K562 (cell line): ENCODE measurements at regions not wholly inside any gene's neighbourhood (a gene's known extent, or its start where the extent isn't known, plus 50 kb on each side); places are given as distances from the start of the nearest gene placed in this dataset.
A peak's percentile ranks its signal among the peaks of the same experiment; 100 is the strongest.

ENCODE experiments used
- ATAC-seq: fragments of 200-7000 bp; cut with Tn5 transposase; 3 replicates; pipeline ENCODE4 v1.9.1; 2020; ENCODE audit warnings: moderate library complexity
- BruUV-seq: library from RNA; stranded (reverse); fragments of 400-500 nt; replicated peaks from 2 replicates; lab custom pipeline; 2021; lab: Mats Ljungman, UMichigan
- CTCF ChIA-PET: fragments of 300-600 bp; formaldehyde crosslinking; extraction: SDS; loops from one replicate; lab custom pipeline; 2021; ENCODE audit warnings: low intra/inter-chr PET ratio; lab: Yijun Ruan, JAX
- POLR2A ChIA-PET: fragments of 300-600, 350-650 bp; sonication (Branson Sonifier 250); formaldehyde crosslinking; extraction: SDS; loops from one replicate; lab custom pipeline; 2021; ENCODE audit warnings: antibody characterized with exemption, inconsistent platforms; lab: Yijun Ruan, JAX
- DNase-seq, 4 experiments: peaks; one replicate each; pipeline versions ENCODE4 v3.0.0 to v3.0.0-alpha.2; 2011 to 2018; ENCODE audit warnings: low spot score in 3 of 4, mixed read lengths in 3 of 4; ENCODE audit errors: extremely low read depth in 1 of 4
- FAIRE-seq: peaks from 2 replicates; lab custom pipeline; 2011; peaks lifted over from hg19 to GRCh38; lab: Jason Lieb, UNC
- H2AFZ ChIP-seq: 2 replicates; pipeline ENCODE4 v1.6.0; 2011; ENCODE audit warnings: low read depth, low read length, control low read depth, inconsistent platforms
- H3K27ac ChIP-seq: fragments of 200-600 bp; 3 replicates; pipeline ENCODE4 v1.8.0; 2011; ENCODE audit warnings: low read depth, mild to moderate bottlenecking, control low read depth, inconsistent platforms, low read length, moderate library complexity, mixed read lengths; ENCODE audit errors: extremely low read depth
- H3K27me3 ChIP-seq, 2 experiments: fragments of 300-600 bp in 1 of 2; 2 replicates in 1 of 2; 3 replicates in 1 of 2; pipeline versions ENCODE4 v1.6.0 to v1.8.0; 2011; ENCODE audit warnings: inconsistent platforms in 2 of 2, low read length in 2 of 2, mild to moderate bottlenecking in 1 of 2, mixed read lengths in 1 of 2, moderate library complexity in 1 of 2; ENCODE audit not compliant: control insufficient read depth in 2 of 2, insufficient read depth in 2 of 2
- H3K36me3 ChIP-seq: fragments of 300-600 bp; 3 replicates; pipeline ENCODE4 v1.8.0; 2011; ENCODE audit warnings: mild to moderate bottlenecking, low read length, inconsistent platforms; ENCODE audit not compliant: control insufficient read depth, insufficient read depth
- H3K4me1 ChIP-seq, 2 experiments: fragments of 200-600 bp in 1 of 2; replicated peaks in 1 of 2; 2 replicates in 1 of 2; 3 replicates in 1 of 2; pipeline versions ENCODE4 v1.5.1 to v1.8.0; 2011; ENCODE audit warnings: inconsistent platforms in 2 of 2, low read length in 2 of 2, mild to moderate bottlenecking in 1 of 2, mixed read lengths in 1 of 2, moderate library complexity in 1 of 2; ENCODE audit not compliant: control insufficient read depth in 2 of 2, insufficient read depth in 2 of 2
- H3K4me2 ChIP-seq: 2 replicates; pipeline ENCODE4 v1.6.1; 2011; ENCODE audit warnings: low read length, control low read depth, inconsistent platforms, mixed read lengths; ENCODE audit not compliant: insufficient read depth
- H3K4me3 ChIP-seq: fragments of 200-600 bp; sonication (generic), shearing (Covaris generic); 2 replicates; pipeline ENCODE4 v1.5.1; 2016; ENCODE audit warnings: control low read depth, inconsistent platforms
- H3K79me2 ChIP-seq: fragments of 200-600 bp; 3 replicates; pipeline ENCODE4 v1.8.0; 2011; ENCODE audit warnings: low read length, inconsistent platforms; ENCODE audit not compliant: control insufficient read depth, insufficient read depth
- H3K9ac ChIP-seq, 2 experiments: 2 replicates each; pipeline versions ENCODE4 v1.6.0 to v1.6.1; 2011; ENCODE audit warnings: low read depth in 2 of 2, low read length in 2 of 2, control low read depth in 1 of 2, inconsistent platforms in 1 of 2, mild to moderate bottlenecking in 1 of 2, mixed read lengths in 1 of 2; ENCODE audit not compliant: insufficient read depth in 1 of 2
- H3K9me1 ChIP-seq: one replicate; pipeline ENCODE4 v1.6.0; 2011; ENCODE audit warnings: inconsistent platforms, mild to moderate bottlenecking, low read length, moderate library complexity; ENCODE audit not compliant: control insufficient read depth, insufficient read depth
- H3K9me3 ChIP-seq: replicated peaks from 2 replicates; pipeline ENCODE4 v1.5.1; 2011; ENCODE audit warnings: low read depth, low read length, inconsistent platforms; ENCODE audit not compliant: control insufficient read depth, insufficient read depth
- H4K20me1 ChIP-seq: replicated peaks from 2 replicates; pipeline ENCODE4 v1.6.1; 2011; ENCODE audit warnings: low read length, inconsistent platforms, mixed read lengths; ENCODE audit not compliant: control insufficient read depth, insufficient read depth
- ADNP ChIP-seq: fragments of 200-800 bp; sonication (Bioruptor generic); IDR thresholded peaks from 2 replicates; pipeline ENCODE4 v1.6.1; 2016; ENCODE audit warnings: missing genetic modification characterization, missing compliant biosample characterization
- ARID1B ChIP-seq: fragments of 450-650 bp; IDR thresholded peaks from 2 replicates; pipeline ENCODE4 v1.6.1; 2016; ENCODE audit warnings: antibody characterized with exemption, mild to moderate bottlenecking, inconsistent platforms
- BCOR ChIP-seq: fragments of 450-650 bp; IDR thresholded peaks from 2 replicates; pipeline ENCODE4 v1.6.1; 2016
- KDM1A ChIP-seq, 2 experiments: fragments of 450-650 bp; IDR thresholded peaks; 2 replicates each; pipeline ENCODE4 v1.6.1; 2016; ENCODE audit warnings: mild to moderate bottlenecking in 2 of 2
- LEF1 ChIP-seq: fragments of 450-650 bp; IDR thresholded peaks from 2 replicates; pipeline ENCODE4 v1.6.1; 2016; ENCODE audit warnings: mild to moderate bottlenecking
- NCOA1 ChIP-seq: fragments of 450-650 bp; IDR thresholded peaks from 2 replicates; pipeline ENCODE4 v1.6.1; 2016; ENCODE audit warnings: low read depth
- RBM25 ChIP-seq: fragments of 200-400 bp; formaldehyde crosslinking; IDR thresholded peaks from 2 replicates; pipeline ENCODE4 v1.6.1; 2018; ENCODE audit warnings: low read length, low read depth, moderate library complexity; ENCODE audit not compliant: severe bottlenecking
- SIN3B ChIP-seq: fragments of 450-650 bp; IDR thresholded peaks from 2 replicates; pipeline ENCODE4 v1.6.1; 2017; ENCODE audit warnings: low read depth, mild to moderate bottlenecking, moderate library complexity
- ZFX ChIP-seq: sonication (generic); formaldehyde crosslinking; IDR thresholded peaks from 2 replicates; pipeline ENCODE4 v1.8.0; 2022; ENCODE audit warnings: mild to moderate bottlenecking, missing genetic modification reagents, moderate library complexity
- ZNF197 ChIP-seq: fragments of 200-800 bp; sonication (Bioruptor generic); IDR thresholded peaks from 2 replicates; pipeline ENCODE4 v1.6.1; 2016; ENCODE audit warnings: low read depth, missing genetic modification characterization, missing compliant biosample characterization
- ZNF280B ChIP-seq: fragments of 250-450 bp; sonication (Bioruptor Pico); IDR thresholded peaks from 2 replicates; pipeline ENCODE4 v1.5.1; 2021; ENCODE audit warnings: mild to moderate bottlenecking
- ZNF384 ChIP-seq: IDR thresholded peaks from 2 replicates; pipeline ENCODE4 v1.6.1; 2012; ENCODE audit warnings: low read depth, low read length, improper control_type of control experiment
- WGBS: fragments of 100-300 bp; shearing (Covaris generic); methylation state at CpG from one replicate; pipeline ENCODE4 v1.1.6; 2016; ENCODE audit warnings: low coverage, mixed read lengths; ENCODE audit not compliant: insufficient coverage; ENCODE audit errors: missing lambda C conversion rate; 5-methylcytosine and 5-hydroxymethylcytosine counted together
- in situ Hi-C: fragments of 300-500 bp; cut with MboI; formaldehyde crosslinking; loops from 4 replicates; pipeline ENCODE4 v1.15.0; 2018; ENCODE audit warnings: inconsistent platforms, mixed read lengths
- intact Hi-C: fragments of 100-400 bp; cut with micrococcal nuclease; formaldehyde crosslinking; loops from 2 replicates; pipeline ENCODE4 v1.14.2; 2022
- TF ChIP-seq, protein P1 (sequence below), 2 experiments: fragments of 450-650 bp in 1 of 2; IDR thresholded peaks; 2 replicates each; pipeline ENCODE4 v1.6.1; 2011 to 2017; ENCODE audit warnings: low read depth in 2 of 2, antibody characterized with exemption in 1 of 2, borderline replicate concordance in 1 of 2, low read length in 1 of 2, mild to moderate bottlenecking in 1 of 2, mixed read lengths in 1 of 2; ENCODE audit not compliant: control insufficient read depth in 1 of 2

GRCh38 chr22:27627901-27628300, 173.7 kb downstream of the MN1 start:
- intact Hi-C loops = no loop called here
- CTCF ChIA-PET = no interaction called here
- H3K9me3 ChIP-seq = no peaks in the 10 kb centered on the region

More at GRCh38 chr22:27627901-27628300, 173.7 kb downstream of the MN1 start:
- H4K20me1 ChIP-seq = no peaks in the 10 kb centered on the region
- no peak overlapping the region for H3K4me2 ChIP-seq
- DNase-seq = no peak
- no TSS peak for BruUV-seq
- peaks cover 0 to 11% of the 10 kb centered on the region in 2 experiments; a peak in 2 of 5 replicates for H3K27me3 ChIP-seq
- no peak overlapping the region for H3K27ac ChIP-seq
- peaks cover 0 to 4% of the 10 kb centered on the region in 2 experiments; a peak in 2 of 5 replicates for H3K4me1 ChIP-seq
- no peaks in the 10 kb centered on the region for H3K9me1 ChIP-seq
- TF ChIP-seq, protein P1, sequence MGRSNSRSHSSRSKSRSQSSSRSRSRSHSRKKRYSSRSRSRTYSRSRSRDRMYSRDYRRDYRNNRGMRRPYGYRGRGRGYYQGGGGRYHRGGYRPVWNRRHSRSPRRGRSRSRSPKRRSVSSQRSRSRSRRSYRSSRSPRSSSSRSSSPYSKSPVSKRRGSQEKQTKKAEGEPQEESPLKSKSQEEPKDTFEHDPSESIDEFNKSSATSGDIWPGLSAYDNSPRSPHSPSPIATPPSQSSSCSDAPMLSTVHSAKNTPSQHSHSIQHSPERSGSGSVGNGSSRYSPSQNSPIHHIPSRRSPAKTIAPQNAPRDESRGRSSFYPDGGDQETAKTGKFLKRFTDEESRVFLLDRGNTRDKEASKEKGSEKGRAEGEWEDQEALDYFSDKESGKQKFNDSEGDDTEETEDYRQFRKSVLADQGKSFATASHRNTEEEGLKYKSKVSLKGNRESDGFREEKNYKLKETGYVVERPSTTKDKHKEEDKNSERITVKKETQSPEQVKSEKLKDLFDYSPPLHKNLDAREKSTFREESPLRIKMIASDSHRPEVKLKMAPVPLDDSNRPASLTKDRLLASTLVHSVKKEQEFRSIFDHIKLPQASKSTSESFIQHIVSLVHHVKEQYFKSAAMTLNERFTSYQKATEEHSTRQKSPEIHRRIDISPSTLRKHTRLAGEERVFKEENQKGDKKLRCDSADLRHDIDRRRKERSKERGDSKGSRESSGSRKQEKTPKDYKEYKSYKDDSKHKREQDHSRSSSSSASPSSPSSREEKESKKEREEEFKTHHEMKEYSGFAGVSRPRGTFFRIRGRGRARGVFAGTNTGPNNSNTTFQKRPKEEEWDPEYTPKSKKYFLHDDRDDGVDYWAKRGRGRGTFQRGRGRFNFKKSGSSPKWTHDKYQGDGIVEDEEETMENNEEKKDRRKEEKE (IDR thresholded peaks at IDR 0.05; ENCODE audit: borderline replicate concordance in 1 of 2, control insufficient read depth in 1 of 2, low read depth in 2 of 2, low read length in 1 of 2) = no peak
- TF ChIP-seq LEF1 (no peak), ZNF280B (CRISPR knock-in tag) (no peak), ARID1B (no peak), BCOR (0 out of 2 replicates have a peak, but pooled peaks have one; percentile 33), ADNP (tag) (0 out of 2 replicates have a peak, but pooled peaks have one; percentile 36), RBM25 (peak; percentile 63), SIN3B (no peak), ZNF197 (CRISPR knock-in tag) (no peak), ZFX (no peak), NCOA1 (no peak), KDM1A (IDR thresholded peaks at IDR 0.05) (0 out of 4 replicates have a peak, but pooled peaks of 1 of the 2 experiments have one; percentile 23), ZNF384 (no peak)
- TF ChIP-seq, all 486 proteins: peak for 4
- FAIRE-seq (no peak), ATAC-seq (no peak)
- H2AFZ ChIP-seq = no peak overlapping the region
- H3K4me3 ChIP-seq = no peak overlapping the region
- in situ Hi-C loops = no loop called here
- POLR2A ChIA-PET = interaction anchor here (0.7 to 1.0 kb wide), 2 partner anchors 8 to 13 kb away, joined by 3 read pairs; no protein-coding TSS in a partner anchor
- H3K79me2 ChIP-seq = no peaks in the 10 kb centered on the region
- 13% methylated on average over 6 of the region's 6 CpGs for WGBS
- H3K36me3 ChIP-seq = no peaks in the 10 kb centered on the region
- no peak overlapping the region for H3K9ac ChIP-seq
